ENCODE measurements at regions not wholly inside any gene's neighbourhood (a gene's known extent, or its start where the extent isn't known, plus 50 kb on each side); places are given as distances from the start of the nearest gene placed in this dataset.

GRCh38 chr11:127137771-127138280 is 137.3 kb upstream of the KIRREL3 start:
- H3K9me3 ChIP-seq, result no peaks in the 10 kb centered on the region
- no peaks in the 10 kb centered on the region for H3K27me3 ChIP-seq
- no peaks in the 10 kb centered on the region for H3K4me1 ChIP-seq
- H3K4me3 ChIP-seq, result no peak overlapping the region
- H3K27ac ChIP-seq, result no peak overlapping the region
- ATAC-seq (no peak), FAIRE-seq (no peak), DNase-seq (no peak)
- no peaks in the 10 kb centered on the region for H3K36me3 ChIP-seq
- TF ChIP-seq, protein P1, sequence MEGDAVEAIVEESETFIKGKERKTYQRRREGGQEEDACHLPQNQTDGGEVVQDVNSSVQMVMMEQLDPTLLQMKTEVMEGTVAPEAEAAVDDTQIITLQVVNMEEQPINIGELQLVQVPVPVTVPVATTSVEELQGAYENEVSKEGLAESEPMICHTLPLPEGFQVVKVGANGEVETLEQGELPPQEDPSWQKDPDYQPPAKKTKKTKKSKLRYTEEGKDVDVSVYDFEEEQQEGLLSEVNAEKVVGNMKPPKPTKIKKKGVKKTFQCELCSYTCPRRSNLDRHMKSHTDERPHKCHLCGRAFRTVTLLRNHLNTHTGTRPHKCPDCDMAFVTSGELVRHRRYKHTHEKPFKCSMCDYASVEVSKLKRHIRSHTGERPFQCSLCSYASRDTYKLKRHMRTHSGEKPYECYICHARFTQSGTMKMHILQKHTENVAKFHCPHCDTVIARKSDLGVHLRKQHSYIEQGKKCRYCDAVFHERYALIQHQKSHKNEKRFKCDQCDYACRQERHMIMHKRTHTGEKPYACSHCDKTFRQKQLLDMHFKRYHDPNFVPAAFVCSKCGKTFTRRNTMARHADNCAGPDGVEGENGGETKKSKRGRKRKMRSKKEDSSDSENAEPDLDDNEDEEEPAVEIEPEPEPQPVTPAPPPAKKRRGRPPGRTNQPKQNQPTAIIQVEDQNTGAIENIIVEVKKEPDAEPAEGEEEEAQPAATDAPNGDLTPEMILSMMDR (IDR thresholded peaks at IDR 0.05), result no peak
- intact Hi-C loops (cut with DNase I), result no loop called here
- 61 to 76% methylated on average over 15 of the region's 15 CpGs for WGBS, 2 donors

DNA sequence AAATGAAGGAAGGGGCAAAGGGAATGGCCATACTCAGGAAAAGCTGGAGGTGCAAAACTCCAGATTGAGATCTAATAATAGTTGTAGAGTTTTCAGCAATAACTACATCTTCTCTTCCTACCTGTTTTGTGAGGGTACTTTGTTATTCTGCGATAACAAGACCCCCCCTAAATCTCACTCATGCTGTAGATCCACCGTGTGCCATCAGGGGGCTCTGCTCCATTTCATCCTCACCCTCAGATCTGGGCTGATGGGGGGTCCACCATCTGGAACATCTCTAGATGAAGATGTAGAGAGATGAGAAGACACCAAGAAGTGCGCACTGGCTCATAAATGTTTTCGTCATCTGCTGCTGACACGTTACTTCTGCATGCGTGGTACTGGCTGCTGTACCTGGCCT is 135.9 kb upstream of the KIRREL3 start:
- 84 to 88% methylated on average over 6 of the region's 6 CpGs for WGBS, 2 donors
- H3K36me3 ChIP-seq, result no peaks in the 10 kb centered on the region
- H3K27me3 ChIP-seq, result no peaks in the 10 kb centered on the region
- DNase-seq (no peak), ATAC-seq (no peak), FAIRE-seq (no peak)
- no peaks in the 10 kb centered on the region for H3K9me3 ChIP-seq
- intact Hi-C loops (cut with DNase I), result no loop called here
- H3K27ac ChIP-seq, result no peak overlapping the region
- H3K4me3 ChIP-seq, result no peak overlapping the region
- no peaks in the 10 kb centered on the region for H3K4me1 ChIP-seq
- TF ChIP-seq, protein P1 (IDR thresholded peaks at IDR 0.05), result no peak

DNA sequence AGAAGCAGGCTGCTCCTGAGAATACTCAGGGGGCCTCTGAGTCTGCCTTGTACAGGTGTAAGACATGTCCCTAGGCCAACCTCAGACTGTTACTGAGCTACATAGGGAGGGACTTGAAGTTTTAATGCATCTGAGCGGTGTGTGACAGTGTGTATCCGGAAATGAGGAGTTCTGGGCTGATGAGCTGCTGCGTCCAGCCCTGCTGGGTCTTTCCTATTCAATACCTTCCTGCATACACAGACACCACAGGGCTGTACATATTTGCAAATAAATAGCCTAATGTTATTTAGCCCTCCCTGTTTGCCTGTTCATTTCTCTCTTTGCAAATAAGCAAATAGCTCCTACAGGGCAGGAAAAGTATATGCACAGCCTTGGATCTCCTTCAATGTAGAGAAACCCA is 134.7 kb upstream of the KIRREL3 start:
- 69 to 76% methylated on average over 3 of the region's 3 CpGs for WGBS, 2 donors
- H3K36me3 ChIP-seq, result no peaks in the 10 kb centered on the region
- H3K9me3 ChIP-seq, result no peaks in the 10 kb centered on the region
- TF ChIP-seq, protein P1 (IDR thresholded peaks at IDR 0.05), result no peak
- no peaks in the 10 kb centered on the region for H3K27me3 ChIP-seq
- DNase-seq (no peak), FAIRE-seq (no peak), ATAC-seq (no peak)
- no peaks in the 10 kb centered on the region for H3K4me1 ChIP-seq
- no peak overlapping the region for H3K4me3 ChIP-seq
- no peak overlapping the region for H3K27ac ChIP-seq
- intact Hi-C loops (cut with DNase I), result no loop called here

GRCh38 chr11:127133061-127133460 is 132.5 kb upstream of the KIRREL3 start:
- 45 to 61% methylated on average over 6 of the region's 6 CpGs for WGBS, 2 donors
- no peaks in the 10 kb centered on the region for H3K27me3 ChIP-seq
- intact Hi-C loops (cut with DNase I), result no loop called here
- no peak overlapping the region for H3K4me3 ChIP-seq
- TF ChIP-seq, protein P1 (IDR thresholded peaks at IDR 0.05), result no peak
- no peaks in the 10 kb centered on the region for H3K4me1 ChIP-seq
- ATAC-seq (no peak), FAIRE-seq (no peak), DNase-seq (no peak)
- no peak overlapping the region for H3K27ac ChIP-seq
- H3K36me3 ChIP-seq, result no peaks in the 10 kb centered on the region
- no peaks in the 10 kb centered on the region for H3K9me3 ChIP-seq

DNA sequence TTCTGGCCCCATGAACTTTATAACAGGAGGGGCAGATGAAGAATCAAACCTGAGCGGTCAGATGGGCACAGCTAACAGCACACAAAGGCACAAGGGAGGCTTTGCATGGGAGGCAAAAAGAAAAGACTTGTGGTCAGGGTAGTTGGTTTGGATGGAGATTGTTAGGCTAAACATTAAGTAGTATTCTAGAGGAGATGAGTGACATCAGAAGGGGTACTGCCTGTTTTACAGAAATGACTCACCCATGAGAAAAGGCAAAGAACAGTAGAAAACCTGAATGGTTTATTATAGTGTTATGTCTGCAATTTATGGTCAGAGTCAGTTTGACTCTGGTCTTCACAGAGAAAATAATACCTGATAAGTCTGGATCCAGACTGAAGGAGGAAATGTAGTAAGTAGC is 129.8 kb upstream of the KIRREL3 start:
- Histone ChIP-seq H3K36me3 (no peaks in the 10 kb centered on the region), H3K27me3 (no peaks in the 10 kb centered on the region), H3K4me1 (no peaks in the 10 kb centered on the region), H3K27ac (no peak overlapping the region), H3K9me3 (no peaks in the 10 kb centered on the region), H3K4me3 (no peak overlapping the region)
- ATAC-seq (no peak), DNase-seq (no peak), FAIRE-seq (no peak)
- TF ChIP-seq, protein P1 (IDR thresholded peaks at IDR 0.05), result no peak
- WGBS, 2 donors, result 78 to 79% methylated on average over 1 of the region's 1 CpG
- intact Hi-C loops (cut with DNase I), result no loop called here

Measured in pancreas (tissue), 10 donors.